GM12873 (cell line): ENCODE measurements at regions not wholly inside any gene's neighbourhood (a gene's known extent, or its start where the extent isn't known, plus 50 kb on each side); places are given as distances from the start of the nearest gene placed in this dataset.

Experiments
- CTCF ChIP-seq: IDR thresholded peaks from 2 replicates; pipeline ENCODE4 v1.5.1; 2012; ENCODE audit warnings: low read depth, mild to moderate bottlenecking, moderate library complexity, low read length, control low read depth; ENCODE audit not compliant: insufficient read depth; ENCODE audit errors: missing control alignments

GRCh38 chr13:73166204-73166603 lies 107.4 kb downstream of the KLF5 start:
- TF ChIP-seq CTCF = no peak

- TF ChIP-seq CTCF = no peak
Observed at GRCh38 chr13:73162912-73163911, 104.4 kb downstream of the KLF5 start.

- no peak for TF ChIP-seq CTCF
Observed at GRCh38 chr13:73158851-73159250, 100.0 kb downstream of the KLF5 start.

- no peak for TF ChIP-seq CTCF
Observed at GRCh38 chr13:73157031-73157430, 98.2 kb downstream of the KLF5 start.

GRCh38 chr13:73146707-73147106 lies 87.9 kb downstream of the KLF5 start:
- TF ChIP-seq CTCF = no peak

GRCh38 chr13:73142071-73142470 lies 83.3 kb downstream of the KLF5 start:
- TF ChIP-seq CTCF = no peak

- no peak for TF ChIP-seq CTCF
Observed at GRCh38 chr13:73141292-73141771, 82.5 kb downstream of the KLF5 start.
